SU-DHL-6 (cell line): ENCODE measurements at regions not wholly inside any gene's neighbourhood (a gene's known extent, or its start where the extent isn't known, plus 50 kb on each side); places are given as distances from the start of the nearest gene placed in this dataset.

ENCODE experiments used
- H2AFZ ChIP-seq: fragments of 200-600 bp; sonication (generic); 2 replicates; pipeline ENCODE4 v1.6.1; 2014; ENCODE audit warnings: low read depth, mild to moderate bottlenecking, moderate library complexity, mixed read lengths, antibody characterized with exemption, low read length; ENCODE audit not compliant: severe bottlenecking
- H3F3A ChIP-seq: fragments of 200-600 bp; shearing (Covaris generic); 2 replicates; pipeline ENCODE4 v1.6.0; 2016; ENCODE audit warnings: antibody characterized with exemption, mild to moderate bottlenecking; ENCODE audit not compliant: insufficient read depth
- H3K27ac ChIP-seq: fragments of 200-600 bp; sonication (generic); 2 replicates; pipeline ENCODE4 v1.5.1; 2016; ENCODE audit warnings: low read depth, mild to moderate bottlenecking, low read length, moderate library complexity, mixed read lengths
- H3K27me3 ChIP-seq: fragments of 200-600 bp; sonication (generic), shearing (Covaris generic); 2 replicates; pipeline ENCODE4 v1.6.0; 2014; ENCODE audit warnings: mild to moderate bottlenecking, low read length
- H3K36me3 ChIP-seq: fragments of 200-600 bp; sonication (generic); 2 replicates; pipeline ENCODE4 v1.6.1; 2014; ENCODE audit warnings: mild to moderate bottlenecking, low read length, mixed read lengths
- H3K4me2 ChIP-seq: fragments of 300-600, 200-600 bp; shearing (Covaris generic), sonication (generic); 2 replicates; pipeline ENCODE4 v1.6.0; 2014; ENCODE audit warnings: low read length, low read depth, mild to moderate bottlenecking; ENCODE audit not compliant: poor library complexity, severe bottlenecking
- H3K4me3 ChIP-seq: fragments of 200-600 bp; sonication (generic); 2 replicates; pipeline ENCODE4 v1.5.1; 2014; ENCODE audit warnings: antibody characterized with exemption, low read length, mild to moderate bottlenecking, mixed read lengths; ENCODE audit not compliant: insufficient read depth, poor library complexity, severe bottlenecking
- H3K79me2 ChIP-seq: fragments of 200-600 bp; sonication (generic); 2 replicates; pipeline ENCODE4 v1.6.1; 2014; ENCODE audit warnings: mild to moderate bottlenecking, low read length, moderate library complexity; ENCODE audit not compliant: insufficient read depth
- H3K9ac ChIP-seq: fragments of 200-600 bp; sonication (generic); 2 replicates; pipeline ENCODE4 v1.7.0; 2014; ENCODE audit warnings: mild to moderate bottlenecking, low read length
- H3K9me2 ChIP-seq: fragments of 200-600 bp; sonication (generic); replicated peaks from 2 replicates; pipeline ENCODE4 v1.6.1; 2014; ENCODE audit warnings: low read length; ENCODE audit not compliant: insufficient read depth
- H3K9me3 ChIP-seq: fragments of 200-600 bp; sonication (generic); 2 replicates; pipeline ENCODE4 v1.6.1; 2014; ENCODE audit warnings: low read length, mixed read lengths; ENCODE audit not compliant: insufficient read depth
- H4K20me1 ChIP-seq: fragments of 200-600 bp; sonication (generic); 2 replicates; pipeline ENCODE4 v1.6.1; 2014; ENCODE audit warnings: low read depth, mild to moderate bottlenecking, antibody characterized with exemption, low read length, moderate library complexity, mixed read lengths
- EZH2phosphoT487 ChIP-seq: fragments of 200-600 bp; sonication (generic), shearing (Covaris generic); conservative IDR thresholded peaks from 2 replicates; pipeline ENCODE4 v1.6.1; 2018; ENCODE audit warnings: mild to moderate bottlenecking, antibody characterized with exemption, low read length, moderate library complexity, mixed read lengths
- TF ChIP-seq, protein P1 (sequence below): fragments of 200-600 bp; sonication (generic); IDR thresholded peaks from one replicate; pipeline ENCODE4 v1.5.1; 2017; ENCODE audit warnings: antibody characterized with exemption, mild to moderate bottlenecking, low read length, moderate library complexity; ENCODE audit not compliant: insufficient read depth, poor library complexity, severe bottlenecking

DNA sequence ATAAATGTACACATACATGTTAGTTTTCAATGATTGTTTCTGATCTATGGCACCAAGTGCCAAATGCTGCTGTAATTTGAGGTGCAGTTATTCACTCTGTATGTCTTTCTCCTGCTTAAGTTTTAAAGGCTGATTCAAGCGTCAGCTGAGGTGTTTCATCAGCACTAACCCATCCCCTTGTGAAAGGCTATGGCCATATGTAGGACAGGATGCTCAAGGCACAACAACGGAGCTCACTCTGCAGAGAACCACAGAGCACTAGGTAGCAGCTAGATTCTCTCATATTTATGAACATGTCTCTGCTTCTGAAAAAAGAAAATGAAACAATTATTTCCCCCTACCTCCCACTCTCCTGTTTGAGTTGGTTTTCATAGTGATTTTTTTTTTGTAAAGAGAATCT, 340.0 kb upstream of the TMCO5A start:
- Histone ChIP-seq H2AFZ (no peak overlapping the region), H3K9me2 (no peaks in the 10 kb centered on the region; the same call in 1 of the 2 replicates), H3K9ac (no peak overlapping the region), H3K4me2 (no peak overlapping the region), H3K9me3 (no peaks in the 10 kb centered on the region), H3K79me2 (no peaks in the 10 kb centered on the region), H3K4me3 (no peak overlapping the region), H4K20me1 (no peaks in the 10 kb centered on the region), H3F3A (no peaks in the 10 kb centered on the region), H3K36me3 (no peaks in the 10 kb centered on the region), H3K27ac (no peak overlapping the region), H3K27me3 (no peaks in the 10 kb centered on the region)
- TF ChIP-seq, protein P1, sequence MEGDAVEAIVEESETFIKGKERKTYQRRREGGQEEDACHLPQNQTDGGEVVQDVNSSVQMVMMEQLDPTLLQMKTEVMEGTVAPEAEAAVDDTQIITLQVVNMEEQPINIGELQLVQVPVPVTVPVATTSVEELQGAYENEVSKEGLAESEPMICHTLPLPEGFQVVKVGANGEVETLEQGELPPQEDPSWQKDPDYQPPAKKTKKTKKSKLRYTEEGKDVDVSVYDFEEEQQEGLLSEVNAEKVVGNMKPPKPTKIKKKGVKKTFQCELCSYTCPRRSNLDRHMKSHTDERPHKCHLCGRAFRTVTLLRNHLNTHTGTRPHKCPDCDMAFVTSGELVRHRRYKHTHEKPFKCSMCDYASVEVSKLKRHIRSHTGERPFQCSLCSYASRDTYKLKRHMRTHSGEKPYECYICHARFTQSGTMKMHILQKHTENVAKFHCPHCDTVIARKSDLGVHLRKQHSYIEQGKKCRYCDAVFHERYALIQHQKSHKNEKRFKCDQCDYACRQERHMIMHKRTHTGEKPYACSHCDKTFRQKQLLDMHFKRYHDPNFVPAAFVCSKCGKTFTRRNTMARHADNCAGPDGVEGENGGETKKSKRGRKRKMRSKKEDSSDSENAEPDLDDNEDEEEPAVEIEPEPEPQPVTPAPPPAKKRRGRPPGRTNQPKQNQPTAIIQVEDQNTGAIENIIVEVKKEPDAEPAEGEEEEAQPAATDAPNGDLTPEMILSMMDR, result no peak
- no peak for TF ChIP-seq EZH2phosphoT487

DNA sequence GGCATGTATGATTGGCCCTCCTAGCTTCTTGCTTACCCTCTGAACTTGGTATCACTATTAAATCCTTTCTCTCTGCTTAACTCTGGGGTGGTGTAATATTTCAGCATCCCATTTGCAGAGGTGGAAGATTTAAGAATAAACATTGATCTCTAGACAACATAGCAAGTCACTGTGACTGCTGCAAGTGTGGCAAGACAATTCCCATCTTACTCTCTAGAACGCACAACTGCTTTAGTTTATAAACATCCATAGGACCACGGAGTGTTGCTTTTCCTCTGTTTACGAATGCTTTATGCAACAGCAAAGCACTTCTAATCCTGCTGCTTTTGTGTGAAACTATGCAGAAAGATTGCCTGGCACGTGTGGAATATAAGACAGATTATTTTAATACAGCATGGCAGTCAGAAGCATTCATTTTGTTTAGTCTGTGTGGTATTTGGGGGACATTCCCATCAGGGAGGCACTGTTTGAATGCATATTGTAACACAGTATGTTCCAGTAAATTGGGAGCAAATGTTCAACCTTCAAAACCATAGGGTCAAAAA, 338.9 kb upstream of the TMCO5A start:
- no peak overlapping the region for H3K4me2 ChIP-seq
- H3K4me3 ChIP-seq, result no peak overlapping the region
- H2AFZ ChIP-seq, result no peak overlapping the region
- H3K79me2 ChIP-seq, result no peaks in the 10 kb centered on the region
- no peaks in the 10 kb centered on the region for H3K27me3 ChIP-seq
- no peaks in the 10 kb centered on the region for H3K36me3 ChIP-seq
- no peaks in the 10 kb centered on the region for H4K20me1 ChIP-seq
- H3K9ac ChIP-seq, result no peak overlapping the region
- TF ChIP-seq EZH2phosphoT487, result no peak
- TF ChIP-seq, protein P1, result no peak
- H3K9me2 ChIP-seq, result no peaks in the 10 kb centered on the region; the same call in 1 of the 2 replicates
- no peaks in the 10 kb centered on the region for H3F3A ChIP-seq
- H3K9me3 ChIP-seq, result no peaks in the 10 kb centered on the region
- no peak overlapping the region for H3K27ac ChIP-seq

DNA sequence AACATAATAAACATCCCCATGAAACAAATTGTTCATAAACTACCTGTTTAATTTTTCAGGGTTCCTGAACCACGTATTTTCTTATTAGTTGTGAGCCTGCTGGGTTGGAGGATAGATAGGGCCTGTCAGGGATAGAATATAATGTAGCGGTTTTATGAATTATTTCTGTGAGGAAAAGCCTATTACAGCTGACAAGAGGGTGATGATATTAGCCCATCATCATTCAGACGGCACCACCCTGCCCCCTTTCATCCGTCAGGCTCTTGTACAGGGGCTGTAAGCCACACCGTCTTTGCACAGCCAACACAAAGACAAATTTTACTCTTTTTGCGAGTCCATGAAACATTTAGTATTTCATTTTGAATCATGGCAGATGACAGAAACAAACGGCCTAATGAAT, 335.3 kb upstream of the TMCO5A start:
- no peaks in the 10 kb centered on the region for H3K27me3 ChIP-seq
- H3K9ac ChIP-seq, result no peak overlapping the region
- H3K9me3 ChIP-seq, result no peaks in the 10 kb centered on the region
- no peak overlapping the region for H3K4me3 ChIP-seq
- TF ChIP-seq, protein P1, result no peak
- TF ChIP-seq EZH2phosphoT487, result no peak
- H3K4me2 ChIP-seq, result no peak overlapping the region
- H3F3A ChIP-seq, result no peaks in the 10 kb centered on the region
- H3K36me3 ChIP-seq, result no peaks in the 10 kb centered on the region
- H3K27ac ChIP-seq, result no peak overlapping the region
- no peak overlapping the region for H2AFZ ChIP-seq
- no peaks in the 10 kb centered on the region; the same call in 1 of the 2 replicates for H3K9me2 ChIP-seq
- H4K20me1 ChIP-seq, result no peaks in the 10 kb centered on the region
- no peaks in the 10 kb centered on the region for H3K79me2 ChIP-seq
